Kidney epithelial cell (primary cell): ENCODE measurements at regions not wholly inside any gene's neighbourhood (a gene's known extent, or its start where the extent isn't known, plus 50 kb on each side); places are given as distances from the start of the nearest gene placed in this dataset.

ENCODE experiments used
- DNase-seq: peaks from one replicate; pipeline ENCODE4 v3.0.0-alpha.2; 2010; ENCODE audit warnings: low read depth
- H3K27me3 ChIP-seq: 2 replicates; pipeline ENCODE4 v1.6.0; 2011; ENCODE audit warnings: low read length; ENCODE audit not compliant: control insufficient read depth, insufficient read depth
- H3K36me3 ChIP-seq: 2 replicates; pipeline ENCODE4 v1.5.1; 2011; ENCODE audit warnings: low read length; ENCODE audit not compliant: control insufficient read depth, insufficient read depth
- H3K4me3 ChIP-seq: 2 replicates; pipeline ENCODE4 v1.5.1; 2011; ENCODE audit warnings: low read depth, mild to moderate bottlenecking, control low read depth, low read length
- CTCF ChIP-seq: IDR thresholded peaks from 2 replicates; pipeline ENCODE4 v1.5.1; 2011; ENCODE audit warnings: mild to moderate bottlenecking, moderate library complexity, low read length, control low read depth, inconsistent platforms; ENCODE audit not compliant: insufficient read depth, poor library complexity, severe bottlenecking

GRCh38 chr3:154973851-154974250 is 106.3 kb upstream of the MME start:
- Histone ChIP-seq H3K36me3 (no peaks in the 10 kb centered on the region), H3K27me3 (no peaks in the 10 kb centered on the region), H3K4me3 (no peak overlapping the region)
- no peak for TF ChIP-seq CTCF
- no peak for DNase-seq

- no peak overlapping the region for H3K4me3 ChIP-seq
- no peaks in the 10 kb centered on the region for H3K27me3 ChIP-seq
- no peaks in the 10 kb centered on the region for H3K36me3 ChIP-seq
- TF ChIP-seq CTCF: no peak
- no peak for DNase-seq
Observed at GRCh38 chr3:154972951-154973350, 107.2 kb upstream of the MME start.

GRCh38 chr3:154971771-154972326 is 108.3 kb upstream of the MME start:
- peak; percentile 16 for DNase-seq
- no peak for TF ChIP-seq CTCF
- Histone ChIP-seq H3K4me3 (no peak overlapping the region), H3K36me3 (no peaks in the 10 kb centered on the region), H3K27me3 (no peaks in the 10 kb centered on the region)

GRCh38 chr3:154971341-154971740 is 108.8 kb upstream of the MME start:
- TF ChIP-seq CTCF: no peak
- Histone ChIP-seq H3K36me3 (no peaks in the 10 kb centered on the region), H3K27me3 (no peaks in the 10 kb centered on the region), H3K4me3 (no peak overlapping the region)
- DNase-seq: no peak

- TF ChIP-seq CTCF: no peak
- Histone ChIP-seq H3K27me3 (no peaks in the 10 kb centered on the region), H3K4me3 (no peak overlapping the region), H3K36me3 (no peaks in the 10 kb centered on the region)
- no peak for DNase-seq
Observed at GRCh38 chr3:154970797-154971196, 109.3 kb upstream of the MME start.

GRCh38 chr3:154969366-154969765 is 110.8 kb upstream of the MME start:
- DNase-seq: no peak
- Histone ChIP-seq H3K27me3 (no peaks in the 10 kb centered on the region), H3K4me3 (no peak overlapping the region), H3K36me3 (no peaks in the 10 kb centered on the region)
- no peak for TF ChIP-seq CTCF
